OCI-LY1 (cell line): ENCODE measurements at regions not wholly inside any gene's neighbourhood (a gene's known extent, or its start where the extent isn't known, plus 50 kb on each side); places are given as distances from the start of the nearest gene placed in this dataset.

Experiments
- EZH2 ChIP-seq: fragments of 200-600 bp; sonication (generic), shearing (Covaris generic); IDR thresholded peaks from 2 replicates; pipeline ENCODE4 v1.8.0; 2017; ENCODE audit warnings: borderline replicate concordance, mixed run types, mild to moderate bottlenecking, antibody characterized with exemption, low read length, moderate library complexity, mixed read lengths
- TF ChIP-seq, protein P1 (sequence below): fragments of 200-600 bp; sonication (generic), shearing (Covaris generic); IDR thresholded peaks from 2 replicates; pipeline ENCODE4 v1.5.1; 2017; ENCODE audit warnings: mild to moderate bottlenecking, antibody characterized with exemption, low read length, moderate library complexity, mixed read lengths

DNA sequence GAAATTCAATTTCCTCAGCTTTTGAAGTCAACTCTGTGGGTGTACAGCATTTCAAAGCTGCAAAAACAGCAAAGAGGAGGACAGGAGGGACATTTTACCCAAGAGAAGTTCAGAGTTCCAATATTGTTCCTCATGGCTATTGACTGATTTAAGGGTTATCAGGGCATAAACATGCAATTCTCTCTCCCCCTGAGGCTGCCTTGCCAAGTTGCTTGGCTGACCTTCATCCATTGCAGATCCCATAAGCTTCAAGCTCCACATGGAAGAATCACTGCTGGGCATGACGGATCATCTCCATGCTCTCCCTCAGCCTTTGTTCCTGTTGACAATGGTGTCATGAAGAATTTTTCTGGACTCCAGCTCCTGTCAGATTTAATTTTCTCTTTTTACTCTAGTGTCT is 115.2 kb upstream of the SERBP1 start:
- TF ChIP-seq, protein P1, sequence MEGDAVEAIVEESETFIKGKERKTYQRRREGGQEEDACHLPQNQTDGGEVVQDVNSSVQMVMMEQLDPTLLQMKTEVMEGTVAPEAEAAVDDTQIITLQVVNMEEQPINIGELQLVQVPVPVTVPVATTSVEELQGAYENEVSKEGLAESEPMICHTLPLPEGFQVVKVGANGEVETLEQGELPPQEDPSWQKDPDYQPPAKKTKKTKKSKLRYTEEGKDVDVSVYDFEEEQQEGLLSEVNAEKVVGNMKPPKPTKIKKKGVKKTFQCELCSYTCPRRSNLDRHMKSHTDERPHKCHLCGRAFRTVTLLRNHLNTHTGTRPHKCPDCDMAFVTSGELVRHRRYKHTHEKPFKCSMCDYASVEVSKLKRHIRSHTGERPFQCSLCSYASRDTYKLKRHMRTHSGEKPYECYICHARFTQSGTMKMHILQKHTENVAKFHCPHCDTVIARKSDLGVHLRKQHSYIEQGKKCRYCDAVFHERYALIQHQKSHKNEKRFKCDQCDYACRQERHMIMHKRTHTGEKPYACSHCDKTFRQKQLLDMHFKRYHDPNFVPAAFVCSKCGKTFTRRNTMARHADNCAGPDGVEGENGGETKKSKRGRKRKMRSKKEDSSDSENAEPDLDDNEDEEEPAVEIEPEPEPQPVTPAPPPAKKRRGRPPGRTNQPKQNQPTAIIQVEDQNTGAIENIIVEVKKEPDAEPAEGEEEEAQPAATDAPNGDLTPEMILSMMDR, result no peak
- no peak for TF ChIP-seq EZH2
